ENCODE measurements at regions not wholly inside any gene's neighbourhood (a gene's known extent, or its start where the extent isn't known, plus 50 kb on each side); places are given as distances from the start of the nearest gene placed in this dataset.

DNA sequence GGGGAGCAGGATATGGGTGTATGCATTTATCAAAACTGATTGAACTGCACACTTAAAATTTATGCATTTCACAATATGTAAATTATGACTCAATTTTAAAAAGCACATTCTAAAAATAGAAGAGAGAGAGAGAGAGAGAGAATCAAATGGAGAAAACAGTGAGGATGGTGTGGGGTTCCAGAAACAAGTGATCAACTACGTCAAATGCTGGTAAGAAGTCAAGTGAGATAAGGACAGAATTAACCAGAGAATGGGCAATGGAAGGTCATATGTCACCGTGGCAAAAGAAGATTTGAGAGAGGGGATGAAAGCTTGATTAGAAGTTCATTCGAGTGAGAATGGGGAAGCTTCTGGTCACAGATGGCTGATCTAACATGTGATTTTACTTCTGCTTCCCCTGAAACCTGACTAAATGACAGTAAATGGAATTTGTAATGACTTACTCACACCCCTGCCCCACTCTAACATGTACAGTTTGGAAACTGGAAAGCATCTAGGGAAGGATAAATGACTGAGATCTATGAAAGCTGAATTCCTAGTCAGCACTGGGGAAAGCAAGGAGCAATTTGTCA lies 276.5 kb upstream of the AMIGO2 start:
- TF ChIP-seq, protein P1, sequence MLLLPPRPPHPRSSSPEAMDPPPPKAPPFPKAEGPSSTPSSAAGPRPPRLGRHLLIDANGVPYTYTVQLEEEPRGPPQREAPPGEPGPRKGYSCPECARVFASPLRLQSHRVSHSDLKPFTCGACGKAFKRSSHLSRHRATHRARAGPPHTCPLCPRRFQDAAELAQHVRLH (tag by site-specific recombination; IDR thresholded peaks at IDR 0.05) = no peak
- TF ChIP-seq ZSCAN30 (tag by site-specific recombination; IDR thresholded peaks at IDR 0.05) (no peak), ZNF530 (tag by site-specific recombination; IDR thresholded peaks at IDR 0.05; ENCODE audit: low read depth) (no peak), YY1 (tag by site-specific recombination; IDR thresholded peaks at IDR 0.05) (no peak), ZNF561 (tag by site-specific recombination; IDR thresholded peaks at IDR 0.05; ENCODE audit: borderline replicate concordance) (no peak), ZBTB7A (tag by site-specific recombination; IDR thresholded peaks at IDR 0.05; ENCODE audit: low read depth) (no peak), ZNF223 (tag by site-specific recombination; IDR thresholded peaks at IDR 0.05) (no peak), ZNF830 (tag by site-specific recombination; IDR thresholded peaks at IDR 0.05; ENCODE audit: low read depth) (no peak)
- TF ChIP-seq, protein P2, sequence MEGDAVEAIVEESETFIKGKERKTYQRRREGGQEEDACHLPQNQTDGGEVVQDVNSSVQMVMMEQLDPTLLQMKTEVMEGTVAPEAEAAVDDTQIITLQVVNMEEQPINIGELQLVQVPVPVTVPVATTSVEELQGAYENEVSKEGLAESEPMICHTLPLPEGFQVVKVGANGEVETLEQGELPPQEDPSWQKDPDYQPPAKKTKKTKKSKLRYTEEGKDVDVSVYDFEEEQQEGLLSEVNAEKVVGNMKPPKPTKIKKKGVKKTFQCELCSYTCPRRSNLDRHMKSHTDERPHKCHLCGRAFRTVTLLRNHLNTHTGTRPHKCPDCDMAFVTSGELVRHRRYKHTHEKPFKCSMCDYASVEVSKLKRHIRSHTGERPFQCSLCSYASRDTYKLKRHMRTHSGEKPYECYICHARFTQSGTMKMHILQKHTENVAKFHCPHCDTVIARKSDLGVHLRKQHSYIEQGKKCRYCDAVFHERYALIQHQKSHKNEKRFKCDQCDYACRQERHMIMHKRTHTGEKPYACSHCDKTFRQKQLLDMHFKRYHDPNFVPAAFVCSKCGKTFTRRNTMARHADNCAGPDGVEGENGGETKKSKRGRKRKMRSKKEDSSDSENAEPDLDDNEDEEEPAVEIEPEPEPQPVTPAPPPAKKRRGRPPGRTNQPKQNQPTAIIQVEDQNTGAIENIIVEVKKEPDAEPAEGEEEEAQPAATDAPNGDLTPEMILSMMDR (tag by site-specific recombination; IDR thresholded peaks at IDR 0.05) = no peak
- TF ChIP-seq, protein P3, sequence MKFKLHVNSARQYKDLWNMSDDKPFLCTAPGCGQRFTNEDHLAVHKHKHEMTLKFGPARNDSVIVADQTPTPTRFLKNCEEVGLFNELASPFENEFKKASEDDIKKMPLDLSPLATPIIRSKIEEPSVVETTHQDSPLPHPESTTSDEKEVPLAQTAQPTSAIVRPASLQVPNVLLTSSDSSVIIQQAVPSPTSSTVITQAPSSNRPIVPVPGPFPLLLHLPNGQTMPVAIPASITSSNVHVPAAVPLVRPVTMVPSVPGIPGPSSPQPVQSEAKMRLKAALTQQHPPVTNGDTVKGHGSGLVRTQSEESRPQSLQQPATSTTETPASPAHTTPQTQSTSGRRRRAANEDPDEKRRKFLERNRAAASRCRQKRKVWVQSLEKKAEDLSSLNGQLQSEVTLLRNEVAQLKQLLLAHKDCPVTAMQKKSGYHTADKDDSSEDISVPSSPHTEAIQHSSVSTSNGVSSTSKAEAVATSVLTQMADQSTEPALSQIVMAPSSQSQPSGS (tag by site-specific recombination; IDR thresholded peaks at IDR 0.05; ENCODE audit: low read depth) = no peak
- TF ChIP-seq, protein P4, sequence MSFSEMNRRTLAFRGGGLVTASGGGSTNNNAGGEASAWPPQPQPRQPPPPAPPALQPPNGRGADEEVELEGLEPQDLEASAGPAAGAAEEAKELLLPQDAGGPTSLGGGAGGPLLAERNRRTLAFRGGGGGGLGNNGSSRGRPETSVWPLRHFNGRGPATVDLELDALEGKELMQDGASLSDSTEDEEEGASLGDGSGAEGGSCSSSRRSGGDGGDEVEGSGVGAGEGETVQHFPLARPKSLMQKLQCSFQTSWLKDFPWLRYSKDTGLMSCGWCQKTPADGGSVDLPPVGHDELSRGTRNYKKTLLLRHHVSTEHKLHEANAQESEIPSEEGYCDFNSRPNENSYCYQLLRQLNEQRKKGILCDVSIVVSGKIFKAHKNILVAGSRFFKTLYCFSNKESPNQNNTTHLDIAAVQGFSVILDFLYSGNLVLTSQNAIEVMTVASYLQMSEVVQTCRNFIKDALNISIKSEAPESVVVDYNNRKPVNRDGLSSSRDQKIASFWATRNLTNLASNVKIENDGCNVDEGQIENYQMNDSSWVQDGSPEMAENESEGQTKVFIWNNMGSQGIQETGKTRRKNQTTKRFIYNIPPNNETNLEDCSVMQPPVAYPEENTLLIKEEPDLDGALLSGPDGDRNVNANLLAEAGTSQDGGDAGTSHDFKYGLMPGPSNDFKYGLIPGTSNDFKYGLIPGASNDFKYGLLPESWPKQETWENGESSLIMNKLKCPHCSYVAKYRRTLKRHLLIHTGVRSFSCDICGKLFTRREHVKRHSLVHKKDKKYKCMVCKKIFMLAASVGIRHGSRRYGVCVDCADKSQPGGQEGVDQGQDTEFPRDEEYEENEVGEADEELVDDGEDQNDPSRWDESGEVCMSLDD (tag by site-specific recombination; IDR thresholded peaks at IDR 0.05) = no peak
- TF ChIP-seq, protein P5, sequence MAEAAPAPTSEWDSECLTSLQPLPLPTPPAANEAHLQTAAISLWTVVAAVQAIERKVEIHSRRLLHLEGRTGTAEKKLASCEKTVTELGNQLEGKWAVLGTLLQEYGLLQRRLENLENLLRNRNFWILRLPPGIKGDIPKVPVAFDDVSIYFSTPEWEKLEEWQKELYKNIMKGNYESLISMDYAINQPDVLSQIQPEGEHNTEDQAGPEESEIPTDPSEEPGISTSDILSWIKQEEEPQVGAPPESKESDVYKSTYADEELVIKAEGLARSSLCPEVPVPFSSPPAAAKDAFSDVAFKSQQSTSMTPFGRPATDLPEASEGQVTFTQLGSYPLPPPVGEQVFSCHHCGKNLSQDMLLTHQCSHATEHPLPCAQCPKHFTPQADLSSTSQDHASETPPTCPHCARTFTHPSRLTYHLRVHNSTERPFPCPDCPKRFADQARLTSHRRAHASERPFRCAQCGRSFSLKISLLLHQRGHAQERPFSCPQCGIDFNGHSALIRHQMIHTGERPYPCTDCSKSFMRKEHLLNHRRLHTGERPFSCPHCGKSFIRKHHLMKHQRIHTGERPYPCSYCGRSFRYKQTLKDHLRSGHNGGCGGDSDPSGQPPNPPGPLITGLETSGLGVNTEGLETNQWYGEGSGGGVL (tag by site-specific recombination; IDR thresholded peaks at IDR 0.05) = no peak
- TF ChIP-seq, protein P6, sequence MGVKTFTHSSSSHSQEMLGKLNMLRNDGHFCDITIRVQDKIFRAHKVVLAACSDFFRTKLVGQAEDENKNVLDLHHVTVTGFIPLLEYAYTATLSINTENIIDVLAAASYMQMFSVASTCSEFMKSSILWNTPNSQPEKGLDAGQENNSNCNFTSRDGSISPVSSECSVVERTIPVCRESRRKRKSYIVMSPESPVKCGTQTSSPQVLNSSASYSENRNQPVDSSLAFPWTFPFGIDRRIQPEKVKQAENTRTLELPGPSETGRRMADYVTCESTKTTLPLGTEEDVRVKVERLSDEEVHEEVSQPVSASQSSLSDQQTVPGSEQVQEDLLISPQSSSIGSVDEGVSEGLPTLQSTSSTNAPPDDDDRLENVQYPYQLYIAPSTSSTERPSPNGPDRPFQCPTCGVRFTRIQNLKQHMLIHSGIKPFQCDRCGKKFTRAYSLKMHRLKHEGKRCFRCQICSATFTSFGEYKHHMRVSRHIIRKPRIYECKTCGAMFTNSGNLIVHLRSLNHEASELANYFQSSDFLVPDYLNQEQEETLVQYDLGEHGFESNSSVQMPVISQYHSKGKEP (tag by site-specific recombination; IDR thresholded peaks at IDR 0.05) = no peak
